BJ (cell line): ENCODE measurements at regions not wholly inside any gene's neighbourhood (a gene's known extent, or its start where the extent isn't known, plus 50 kb on each side); places are given as distances from the start of the nearest gene placed in this dataset.

Source experiments
- CTCF ChIA-PET: fragments of 350-600 bp; formaldehyde crosslinking; extraction: SDS; loops from one replicate; lab custom pipeline; 2021; ENCODE audit warnings: antibody characterized with exemption, inconsistent platforms; lab: Yijun Ruan, JAX
- POLR2A ChIA-PET: fragments of 300-600 bp; sonication (Branson Sonifier 250); formaldehyde crosslinking; extraction: SDS; loops from one replicate; lab custom pipeline; 2021; ENCODE audit warnings: antibody characterized with exemption; lab: Charles Lee
- DNase-seq: peaks from one replicate; pipeline ENCODE4 v3.0.0-alpha.2; 2011; ENCODE audit warnings: low read depth
- H3K27me3 ChIP-seq: 2 replicates; pipeline ENCODE4 v1.6.0; 2011; ENCODE audit warnings: low read length; ENCODE audit not compliant: control insufficient read depth, insufficient read depth
- H3K36me3 ChIP-seq: 2 replicates; pipeline ENCODE4 v1.5.1; 2011; ENCODE audit warnings: low read length; ENCODE audit not compliant: control insufficient read depth, insufficient read depth
- H3K4me3 ChIP-seq: 2 replicates; pipeline ENCODE4 v1.5.1; 2011; ENCODE audit warnings: low read depth, mild to moderate bottlenecking, control low read depth, low read length
- CTCF ChIP-seq: IDR thresholded peaks from 2 replicates; pipeline ENCODE4 v1.5.1; 2011; ENCODE audit warnings: low read depth, mild to moderate bottlenecking, control low read depth, inconsistent platforms, low read length, moderate library complexity; ENCODE audit not compliant: insufficient read depth

GRCh38 chr1:170284016-170284415 is 138.3 kb downstream of the NTMT2 start:
- Histone ChIP-seq H3K27me3 (no peaks in the 10 kb centered on the region), H3K36me3 (no peaks in the 10 kb centered on the region), H3K4me3 (no peak overlapping the region)
- CTCF ChIA-PET, result interaction anchor here (0.7 kb wide), 1 partner anchor 445 kb away, joined by 5 read pairs; no protein-coding TSS in a partner anchor
- TF ChIP-seq CTCF, result no peak
- POLR2A ChIA-PET, result no interaction called here
- no peak for DNase-seq

- TF ChIP-seq CTCF, result no peak
- ChIA-PET POLR2A (no interaction called here), CTCF (no interaction called here)
- no peaks in the 10 kb centered on the region for H3K36me3 ChIP-seq
- H3K27me3 ChIP-seq, result no peaks in the 10 kb centered on the region
- H3K4me3 ChIP-seq, result no peak overlapping the region
- DNase-seq, result no peak
Measured at GRCh38 chr1:170284512-170284911, 138.8 kb downstream of the NTMT2 start.

GRCh38 chr1:170284951-170285350 is 139.2 kb downstream of the NTMT2 start:
- CTCF ChIA-PET, result no interaction called here
- TF ChIP-seq CTCF, result no peak

GRCh38 chr1:170288155-170288554 is 142.4 kb downstream of the NTMT2 start:
- ChIA-PET CTCF (no interaction called here), POLR2A (no interaction called here)
- DNase-seq, result no peak
- H3K36me3 ChIP-seq, result no peaks in the 10 kb centered on the region
- no peak for TF ChIP-seq CTCF
- no peak overlapping the region for H3K4me3 ChIP-seq
- no peaks in the 10 kb centered on the region for H3K27me3 ChIP-seq

More at GRCh38 chr1:170284951-170285350, 139.2 kb downstream of the NTMT2 start:
- Histone ChIP-seq H3K27me3 (no peaks in the 10 kb centered on the region), H3K36me3 (no peaks in the 10 kb centered on the region), H3K4me3 (no peak overlapping the region)
- no peak for DNase-seq
- POLR2A ChIA-PET, result no interaction called here

GRCh38 chr1:170290276-170290675 is 144.5 kb downstream of the NTMT2 start:
- ChIA-PET CTCF (no interaction called here), POLR2A (no interaction called here)

More at GRCh38 chr1:170290276-170290675, 144.5 kb downstream of the NTMT2 start:
- no peaks in the 10 kb centered on the region for H3K27me3 ChIP-seq
- no peaks in the 10 kb centered on the region for H3K36me3 ChIP-seq
- TF ChIP-seq CTCF, result no peak
- H3K4me3 ChIP-seq, result no peak overlapping the region
- no peak for DNase-seq
